K562 (cell line): ENCODE measurements at regions not wholly inside any gene's neighbourhood (a gene's known extent, or its start where the extent isn't known, plus 50 kb on each side); places are given as distances from the start of the nearest gene placed in this dataset.

Experiments
- FOXA1 ChIP-seq: fragments of 450-650 bp; IDR thresholded peaks from 2 replicates; pipeline ENCODE4 v1.6.1; 2016; ENCODE audit warnings: mild to moderate bottlenecking, borderline replicate concordance
- NFIC ChIP-seq: fragments of 450-650 bp; IDR thresholded peaks from 2 replicates; pipeline ENCODE4 v1.6.1; 2017; ENCODE audit warnings: mild to moderate bottlenecking, inconsistent platforms
- POLR2A ChIP-seq: fragments of 450-650 bp; conservative IDR thresholded peaks from 2 replicates; pipeline ENCODE4 v1.6.1; 2016
- ZNF76 ChIP-seq: fragments of 250-450 bp; sonication (Bioruptor Pico); IDR thresholded peaks from 2 replicates; pipeline ENCODE4 v1.4.0; 2020; ENCODE audit warnings: mild to moderate bottlenecking, moderate library complexity, borderline replicate concordance
- TF ChIP-seq, protein P1 (sequence below): sonication (generic); formaldehyde crosslinking; IDR thresholded peaks from 2 replicates; pipeline ENCODE4 v1.5.0; 2020; ENCODE audit warnings: missing genetic modification reagents

DNA sequence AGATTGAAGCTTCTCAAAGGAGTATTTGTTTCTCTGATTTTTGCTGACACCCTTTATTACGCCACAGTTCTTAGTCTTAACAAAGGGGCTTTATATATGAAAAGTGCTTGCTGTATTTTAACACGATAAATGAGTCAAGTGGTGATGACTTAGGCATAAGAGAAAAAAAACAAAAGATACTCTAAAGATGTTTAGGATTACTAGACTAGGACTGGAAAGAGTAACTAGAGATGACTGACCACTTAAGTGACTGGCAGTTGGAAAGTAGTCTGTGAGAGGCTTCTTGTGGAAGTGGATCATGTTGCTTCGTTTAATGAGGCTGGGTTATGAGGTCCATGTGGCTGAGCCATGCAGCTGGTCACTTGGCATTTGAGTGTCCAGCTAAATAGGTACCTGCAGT, 69.4 kb upstream of the ACTBL2 start:
- TF ChIP-seq ZNF76 (CRISPR knock-in tag) (no peak), FOXA1 (no peak), NFIC (no peak), POLR2A (no peak)
- TF ChIP-seq, protein P1, sequence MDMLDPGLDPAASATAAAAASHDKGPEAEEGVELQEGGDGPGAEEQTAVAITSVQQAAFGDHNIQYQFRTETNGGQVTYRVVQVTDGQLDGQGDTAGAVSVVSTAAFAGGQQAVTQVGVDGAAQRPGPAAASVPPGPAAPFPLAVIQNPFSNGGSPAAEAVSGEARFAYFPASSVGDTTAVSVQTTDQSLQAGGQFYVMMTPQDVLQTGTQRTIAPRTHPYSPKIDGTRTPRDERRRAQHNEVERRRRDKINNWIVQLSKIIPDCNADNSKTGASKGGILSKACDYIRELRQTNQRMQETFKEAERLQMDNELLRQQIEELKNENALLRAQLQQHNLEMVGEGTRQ = no peak
